ENCODE measurements at regions not wholly inside any gene's neighbourhood (a gene's known extent, or its start where the extent isn't known, plus 50 kb on each side); places are given as distances from the start of the nearest gene placed in this dataset.

DNA sequence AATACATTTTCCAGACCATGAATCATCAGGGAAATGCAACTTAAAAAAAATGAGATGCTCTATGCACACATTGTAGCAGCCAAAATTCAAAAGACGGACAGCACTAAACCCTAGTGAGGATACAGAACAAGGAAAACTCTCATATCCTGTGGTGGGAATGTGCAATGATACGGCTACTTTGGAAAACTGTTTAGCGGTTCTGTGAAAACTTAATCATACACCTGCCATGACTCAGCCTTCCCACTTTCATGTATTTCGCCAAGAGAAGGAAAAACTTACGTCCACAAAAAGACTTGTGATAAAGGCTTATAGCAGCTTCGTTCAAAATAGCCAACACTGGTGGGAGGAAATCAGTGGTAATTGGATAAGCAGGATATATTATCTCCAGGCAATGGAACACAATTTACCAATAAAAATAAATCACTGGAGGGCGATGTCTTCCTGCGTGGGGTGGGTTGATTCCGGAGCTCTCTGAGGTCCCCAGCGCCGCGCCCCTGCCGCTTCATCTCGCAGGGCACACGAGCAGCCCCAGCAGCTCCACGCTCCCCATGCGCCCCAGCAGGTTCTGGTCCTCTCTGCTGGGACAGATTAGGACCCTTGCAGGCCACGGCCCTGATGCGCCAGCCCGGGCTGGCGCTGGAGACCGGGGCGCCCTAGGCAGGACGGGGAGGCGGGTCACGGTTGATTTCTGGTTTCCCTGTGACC lies 97.2 kb upstream of the ARHGEF7 start (continued):
- TF ChIP-seq, protein P1, sequence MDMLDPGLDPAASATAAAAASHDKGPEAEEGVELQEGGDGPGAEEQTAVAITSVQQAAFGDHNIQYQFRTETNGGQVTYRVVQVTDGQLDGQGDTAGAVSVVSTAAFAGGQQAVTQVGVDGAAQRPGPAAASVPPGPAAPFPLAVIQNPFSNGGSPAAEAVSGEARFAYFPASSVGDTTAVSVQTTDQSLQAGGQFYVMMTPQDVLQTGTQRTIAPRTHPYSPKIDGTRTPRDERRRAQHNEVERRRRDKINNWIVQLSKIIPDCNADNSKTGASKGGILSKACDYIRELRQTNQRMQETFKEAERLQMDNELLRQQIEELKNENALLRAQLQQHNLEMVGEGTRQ (IDR thresholded peaks at IDR 0.05; ENCODE audit: low read length) = no peak
- no peak for TF ChIP-seq GTF2F1 (IDR thresholded peaks at IDR 0.05; ENCODE audit: borderline replicate concordance, low read depth, low read length)
- TF ChIP-seq SIX5 (IDR thresholded peaks at IDR 0.05; ENCODE audit: low read depth, low read length) = no peak
- TF ChIP-seq, protein P2, sequence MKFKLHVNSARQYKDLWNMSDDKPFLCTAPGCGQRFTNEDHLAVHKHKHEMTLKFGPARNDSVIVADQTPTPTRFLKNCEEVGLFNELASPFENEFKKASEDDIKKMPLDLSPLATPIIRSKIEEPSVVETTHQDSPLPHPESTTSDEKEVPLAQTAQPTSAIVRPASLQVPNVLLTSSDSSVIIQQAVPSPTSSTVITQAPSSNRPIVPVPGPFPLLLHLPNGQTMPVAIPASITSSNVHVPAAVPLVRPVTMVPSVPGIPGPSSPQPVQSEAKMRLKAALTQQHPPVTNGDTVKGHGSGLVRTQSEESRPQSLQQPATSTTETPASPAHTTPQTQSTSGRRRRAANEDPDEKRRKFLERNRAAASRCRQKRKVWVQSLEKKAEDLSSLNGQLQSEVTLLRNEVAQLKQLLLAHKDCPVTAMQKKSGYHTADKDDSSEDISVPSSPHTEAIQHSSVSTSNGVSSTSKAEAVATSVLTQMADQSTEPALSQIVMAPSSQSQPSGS (IDR thresholded peaks at IDR 0.05; ENCODE audit: low read length) = no peak
- TF ChIP-seq CHD2 (IDR thresholded peaks at IDR 0.05; ENCODE audit: low read length) = no peak

All from H1 (cell line).